Mucosa of rectum (tissue), 2 donors: ENCODE measurements at regions not wholly inside any gene's neighbourhood (a gene's known extent, or its start where the extent isn't known, plus 50 kb on each side); places are given as distances from the start of the nearest gene placed in this dataset.

Experiments
- H3K27ac ChIP-seq, 2 donors: one replicate each; pipeline ENCODE4 v1.7.0; 2013; ENCODE audit warnings: inconsistent platforms in 2 of 2, low read depth in 2 of 2, low read length in 2 of 2
- H3K27me3 ChIP-seq, 2 donors: one replicate each; pipeline ENCODE4 v1.7.0; 2013; ENCODE audit warnings: low read length in 2 of 2; ENCODE audit not compliant: control insufficient read depth in 2 of 2, insufficient read depth in 2 of 2
- H3K36me3 ChIP-seq, 2 donors: one replicate each; pipeline ENCODE4 v1.7.0; 2013; ENCODE audit warnings: low read length in 2 of 2; ENCODE audit not compliant: control insufficient read depth in 2 of 2, insufficient read depth in 2 of 2
- H3K4me1 ChIP-seq, 2 donors: one replicate each; pipeline ENCODE4 v1.7.0; 2013; ENCODE audit warnings: low read length in 2 of 2, mild to moderate bottlenecking in 1 of 2; ENCODE audit not compliant: control insufficient read depth in 2 of 2, insufficient read depth in 2 of 2
- H3K4me3 ChIP-seq, 2 donors: one replicate each; pipeline ENCODE4 v1.7.0; 2013; ENCODE audit warnings: low read length in 2 of 2
- H3K9ac ChIP-seq, 2 donors: one replicate each; pipeline ENCODE4 v1.7.0; 2013; ENCODE audit warnings: low read length in 2 of 2, low read depth in 1 of 2, mild to moderate bottlenecking in 1 of 2
- H3K9me3 ChIP-seq, 2 donors: one replicate each; pipeline ENCODE4 v1.7.0; 2013; ENCODE audit warnings: low read length in 2 of 2; ENCODE audit not compliant: control insufficient read depth in 2 of 2
- donor health status: healthy.
- donor health status: Normal muscosa, but diverticular disease.

DNA sequence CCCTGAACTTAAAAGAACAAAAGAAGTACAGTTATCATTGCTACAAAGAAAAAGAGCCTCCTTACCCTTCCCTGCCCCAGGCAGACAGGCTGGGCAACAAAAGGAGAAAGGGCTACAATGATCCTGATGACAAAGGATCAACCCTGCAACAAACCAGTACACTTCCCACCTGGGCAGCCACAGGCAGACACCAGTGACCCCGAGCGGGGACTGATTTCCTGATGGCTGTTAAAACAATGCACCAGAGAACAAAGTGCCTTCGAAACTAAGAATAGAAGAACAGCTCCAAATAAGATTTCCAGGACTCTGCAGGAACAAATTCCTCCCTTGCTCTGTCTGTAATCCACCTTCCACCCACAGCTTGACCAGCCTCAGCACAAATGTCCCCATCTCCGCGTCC lies 106.3 kb upstream of the ARHGEF3 start:
- H3K27ac ChIP-seq: no peak overlapping the region
- no peak overlapping the region for H3K4me3 ChIP-seq
- H3K9ac ChIP-seq: no peak overlapping the region
- no peaks in the 10 kb centered on the region for H3K9me3 ChIP-seq
- peaks cover 0 to 4% of the 10 kb centered on the region in 2 donors for H3K4me1 ChIP-seq
- H3K27me3 ChIP-seq: no peaks in the 10 kb centered on the region
- no peaks in the 10 kb centered on the region for H3K36me3 ChIP-seq

DNA sequence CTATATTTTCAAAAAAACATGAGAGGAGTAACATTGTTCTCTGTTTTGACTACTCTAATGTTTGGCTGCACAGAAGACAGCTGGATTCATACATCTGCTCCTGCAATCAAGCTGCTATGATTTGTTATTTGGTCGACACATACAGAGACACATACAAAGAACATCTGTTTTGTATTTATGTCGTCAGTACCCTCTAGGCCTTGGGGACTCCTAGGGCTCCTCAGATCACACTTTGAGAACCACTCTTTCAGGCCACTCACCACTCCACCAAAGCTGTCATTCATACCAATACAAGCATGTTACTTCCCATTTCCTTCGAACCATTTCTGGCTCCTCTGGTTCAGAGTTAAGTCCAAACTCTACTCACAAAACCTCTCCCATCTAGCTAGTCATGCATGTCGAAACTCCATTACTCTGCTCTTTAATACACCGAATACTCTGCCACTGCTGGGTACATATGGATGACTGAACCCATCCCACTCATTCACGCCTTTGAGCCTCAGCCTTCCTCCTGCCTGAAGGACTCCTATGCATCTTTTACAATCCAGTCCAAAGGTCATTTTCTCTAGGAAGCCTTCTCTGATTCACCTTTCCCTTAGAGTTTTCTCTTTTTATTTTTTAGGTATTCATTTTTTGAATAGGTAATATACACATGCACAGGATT lies 102.9 kb upstream of the ARHGEF3 start:
- Histone ChIP-seq H3K4me3 (no peak overlapping the region), H3K9me3 (no peaks in the 10 kb centered on the region), H3K27ac (no peak overlapping the region), H3K27me3 (no peaks in the 10 kb centered on the region), H3K36me3 (no peaks in the 10 kb centered on the region), H3K4me1 (peaks cover 0 to 4% of the 10 kb centered on the region in 2 donors), H3K9ac (no peak overlapping the region)

DNA sequence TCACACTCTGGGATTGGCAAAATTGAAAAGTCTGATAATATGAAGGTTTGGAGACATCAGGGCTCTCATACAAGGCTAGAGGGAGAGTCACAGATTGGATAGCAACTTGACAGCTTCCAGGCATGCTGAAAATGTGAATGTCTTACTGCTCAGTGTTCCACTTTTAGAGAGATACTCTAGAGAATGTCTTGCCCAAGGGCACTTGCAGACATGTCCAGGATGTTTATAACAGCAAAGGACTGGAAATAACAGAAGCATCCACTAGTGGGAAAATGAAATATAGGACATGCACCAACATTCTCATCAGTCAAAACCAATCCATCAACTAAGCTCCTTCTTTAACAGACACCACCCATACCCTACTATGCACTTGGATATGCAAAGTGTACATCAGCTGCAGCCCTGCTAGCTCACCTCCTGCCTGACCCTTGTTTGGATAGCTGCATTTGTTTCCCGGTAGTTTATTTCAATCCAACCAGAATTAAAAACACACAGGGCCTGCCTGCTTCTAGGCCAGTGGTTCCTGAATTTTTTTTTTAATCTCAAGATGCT lies 101.6 kb upstream of the ARHGEF3 start:
- Histone ChIP-seq H3K4me1 (peaks cover 0 to 4% of the 10 kb centered on the region in 2 donors), H3K27ac (no peak overlapping the region), H3K9me3 (no peaks in the 10 kb centered on the region), H3K36me3 (no peaks in the 10 kb centered on the region), H3K27me3 (no peaks in the 10 kb centered on the region), H3K9ac (no peak overlapping the region), H3K4me3 (no peak overlapping the region)

DNA sequence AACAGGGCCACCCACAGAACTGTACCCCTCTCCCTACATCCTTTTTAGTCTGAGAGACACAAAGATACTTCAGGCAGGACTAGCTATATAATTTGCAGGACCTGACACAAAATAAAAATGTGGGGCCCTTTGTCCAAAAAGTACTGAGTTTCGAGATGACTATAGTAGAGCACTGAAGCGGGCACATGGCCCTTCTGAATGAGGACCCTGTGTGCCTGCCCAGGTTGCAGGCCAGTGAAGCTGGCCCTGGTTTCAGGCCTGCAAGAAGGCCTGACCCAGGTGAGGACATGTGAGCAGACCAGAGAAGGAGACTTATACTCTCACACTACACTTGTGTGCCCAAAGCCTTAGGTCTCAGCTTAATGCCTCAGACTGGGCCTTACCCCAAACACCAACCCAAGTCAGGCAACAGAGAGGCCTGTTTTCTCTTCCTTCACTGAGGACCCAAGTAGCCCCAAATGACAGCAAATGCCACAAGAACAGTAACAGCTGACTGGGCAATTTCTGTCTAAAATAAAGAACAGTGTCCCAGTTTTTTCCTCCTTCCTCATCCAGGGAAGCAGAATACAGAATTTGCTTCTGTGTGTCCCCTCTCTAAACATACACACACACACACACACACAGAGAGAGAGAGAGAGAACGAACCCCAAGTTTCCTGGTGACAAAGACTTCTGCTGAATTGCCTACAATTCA lies 100.9 kb upstream of the ARHGEF3 start:
- no peaks in the 10 kb centered on the region for H3K36me3 ChIP-seq
- no peaks in the 10 kb centered on the region for H3K9me3 ChIP-seq
- H3K4me3 ChIP-seq: no peak overlapping the region
- H3K27ac ChIP-seq: no peak overlapping the region
- peaks cover 0 to 4% of the 10 kb centered on the region in 2 donors for H3K4me1 ChIP-seq
- no peaks in the 10 kb centered on the region for H3K27me3 ChIP-seq
- H3K9ac ChIP-seq: no peak overlapping the region

DNA sequence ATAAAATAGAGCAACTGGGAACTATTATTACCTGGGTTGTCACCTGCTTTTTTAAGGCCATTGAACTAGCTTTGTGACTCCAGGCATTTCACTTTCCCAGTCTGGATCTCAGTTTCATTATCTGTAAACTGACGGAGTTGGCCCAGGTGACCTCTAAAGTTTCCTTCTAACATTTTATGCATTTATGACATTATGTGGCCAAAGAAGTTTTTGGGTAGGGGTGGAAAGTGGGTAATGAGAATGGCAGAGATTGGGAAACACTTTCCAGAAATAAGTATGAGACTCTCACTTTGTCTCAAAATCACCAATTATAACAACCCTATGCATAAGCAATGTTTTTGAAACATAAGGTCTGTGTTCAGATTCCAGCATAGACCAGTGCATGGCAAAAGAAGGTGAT lies 99.1 kb upstream of the ARHGEF3 start:
- H3K9ac ChIP-seq: no peak overlapping the region
- no peaks in the 10 kb centered on the region for H3K9me3 ChIP-seq
- no peaks in the 10 kb centered on the region for H3K27me3 ChIP-seq
- H3K27ac ChIP-seq: no peak overlapping the region
- peaks cover 0 to 4% of the 10 kb centered on the region in 2 donors for H3K4me1 ChIP-seq
- H3K4me3 ChIP-seq: no peak overlapping the region
- no peaks in the 10 kb centered on the region for H3K36me3 ChIP-seq

DNA sequence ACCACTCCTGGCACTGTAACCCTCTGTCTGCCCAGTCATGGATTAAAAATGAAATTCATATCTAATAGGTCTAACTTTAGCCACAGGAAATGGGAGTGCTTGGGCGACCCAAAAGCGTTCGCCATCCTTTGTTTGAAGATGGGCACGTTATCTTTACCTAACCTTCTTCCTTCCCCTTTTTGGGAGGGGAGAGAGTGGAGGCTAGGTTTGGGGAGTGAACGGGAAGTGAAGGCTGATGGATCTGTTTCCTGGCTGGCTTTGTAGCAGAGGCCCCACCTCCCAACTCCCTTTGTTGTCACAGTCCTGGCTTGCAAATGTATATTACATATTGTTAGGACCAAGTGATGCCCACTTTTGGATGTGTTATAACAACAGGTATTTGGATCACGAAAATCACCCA lies 98.1 kb upstream of the ARHGEF3 start:
- H3K27ac ChIP-seq: no peak overlapping the region
- H3K4me1 ChIP-seq: no peaks in the 10 kb centered on the region
- no peaks in the 10 kb centered on the region for H3K27me3 ChIP-seq

DNA sequence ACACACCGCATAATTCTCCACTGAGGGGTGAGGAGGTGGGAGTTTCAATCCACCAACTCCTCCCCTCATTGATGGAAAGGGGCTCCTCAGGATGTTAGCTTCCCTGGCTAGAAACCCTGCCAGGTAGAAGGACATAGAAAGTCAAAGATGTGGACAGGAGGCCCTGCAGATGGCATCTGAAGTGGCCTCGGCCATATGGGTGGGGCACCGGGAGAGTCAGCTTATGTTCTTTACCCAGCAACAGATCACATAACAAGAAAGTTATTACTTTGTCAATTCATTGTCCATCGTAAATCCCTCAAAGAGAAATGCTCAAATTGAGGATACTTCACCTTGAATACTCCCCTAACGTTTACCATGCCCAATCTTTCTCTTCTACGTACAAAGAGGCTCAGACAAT lies 97.3 kb upstream of the ARHGEF3 start:
- Histone ChIP-seq H3K9me3 (no peaks in the 10 kb centered on the region), H3K4me1 (no peaks in the 10 kb centered on the region), H3K9ac (no peak overlapping the region), H3K27me3 (no peaks in the 10 kb centered on the region), H3K27ac (no peak overlapping the region), H3K4me3 (no peak overlapping the region), H3K36me3 (no peaks in the 10 kb centered on the region)

More for the DNA sequence above, 98.1 kb upstream of the ARHGEF3 start:
- Histone ChIP-seq H3K4me3 (no peak overlapping the region), H3K36me3 (no peaks in the 10 kb centered on the region), H3K9me3 (no peaks in the 10 kb centered on the region), H3K9ac (no peak overlapping the region)

DNA sequence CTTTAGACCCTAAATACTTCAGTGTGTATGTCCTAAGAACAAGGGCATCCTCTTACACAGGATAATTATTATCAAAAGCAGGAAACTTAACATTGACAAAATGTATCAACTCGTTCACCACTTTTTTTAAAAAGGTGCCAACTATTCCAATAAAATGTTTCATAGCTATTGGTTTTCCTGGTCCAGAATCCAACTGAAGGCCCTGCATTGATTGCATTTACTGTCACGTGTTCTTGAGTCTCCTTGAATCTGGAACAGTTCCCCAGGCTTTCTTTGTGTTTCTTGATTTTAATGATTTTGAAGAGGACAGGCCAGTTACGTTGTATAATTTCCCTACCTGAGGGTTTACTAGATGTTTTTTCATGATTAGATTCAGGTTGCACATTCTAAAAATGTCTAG lies 94.6 kb upstream of the ARHGEF3 start:
- Histone ChIP-seq H3K9ac (no peak overlapping the region), H3K4me3 (no peak overlapping the region), H3K4me1 (no peaks in the 10 kb centered on the region), H3K27me3 (no peaks in the 10 kb centered on the region), H3K36me3 (no peaks in the 10 kb centered on the region), H3K9me3 (no peaks in the 10 kb centered on the region), H3K27ac (no peak overlapping the region)

DNA sequence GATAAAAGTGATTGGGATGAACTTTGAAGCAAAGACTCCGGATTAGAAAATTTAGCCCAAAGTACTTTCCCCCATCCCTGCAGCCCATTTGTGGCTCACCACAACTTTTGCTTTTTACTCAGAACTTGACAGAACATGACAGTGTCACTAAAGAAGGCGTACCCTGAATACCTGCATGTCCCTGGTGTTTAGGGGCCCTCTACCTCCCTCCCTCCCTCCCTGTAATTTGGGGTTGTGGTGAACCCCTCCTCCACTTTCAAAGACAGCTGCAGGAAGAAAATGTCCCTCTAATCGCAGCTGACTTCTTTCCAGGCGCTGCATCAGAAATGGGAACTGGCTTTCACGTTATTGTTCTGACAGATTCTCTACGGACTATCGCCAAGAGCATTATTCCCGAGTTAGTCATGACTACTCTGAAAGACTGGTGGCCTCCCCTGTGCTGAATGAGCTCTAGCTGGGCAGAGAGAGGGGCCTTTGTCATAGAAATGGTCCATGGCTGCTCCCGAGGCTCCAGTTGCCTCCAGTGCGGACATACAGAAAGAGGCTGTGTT lies 93.2 kb upstream of the ARHGEF3 start:
- Histone ChIP-seq H3K4me1 (no peaks in the 10 kb centered on the region), H3K4me3 (no peak overlapping the region), H3K9ac (no peak overlapping the region), H3K27me3 (no peaks in the 10 kb centered on the region), H3K36me3 (no peaks in the 10 kb centered on the region), H3K9me3 (no peaks in the 10 kb centered on the region), H3K27ac (no peak overlapping the region)

DNA sequence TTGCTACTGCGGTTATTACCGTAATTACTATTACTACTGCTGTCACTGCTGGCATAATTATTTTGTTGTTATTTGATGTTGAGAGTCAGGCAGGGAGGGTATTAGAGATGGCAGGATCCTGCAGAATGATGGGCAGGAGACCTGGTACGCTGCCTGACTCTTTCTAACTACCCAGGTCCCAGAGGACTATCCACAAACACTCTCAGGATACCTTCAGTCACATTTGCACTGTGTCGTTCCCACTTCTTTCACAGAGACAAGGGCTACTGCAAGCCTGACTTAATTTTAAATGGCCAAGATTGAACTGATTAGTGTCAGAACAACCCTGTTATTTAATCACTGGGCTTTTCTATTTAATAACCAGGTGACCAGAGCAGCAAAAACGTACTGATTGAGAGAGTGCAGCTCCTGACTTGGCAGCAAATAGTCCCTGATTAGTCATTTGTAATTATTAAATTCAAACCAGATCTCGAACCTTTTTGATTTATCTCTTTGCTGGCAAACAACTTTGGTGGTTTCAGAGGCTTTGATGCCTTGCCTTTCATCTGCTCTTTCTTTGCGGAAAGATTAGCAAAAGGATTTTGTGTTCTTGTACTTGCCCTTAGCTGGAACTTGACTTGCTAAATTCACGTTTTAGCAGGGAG lies 88.8 kb upstream of the ARHGEF3 start:
- H3K9ac ChIP-seq: no peak overlapping the region
- no peaks in the 10 kb centered on the region for H3K9me3 ChIP-seq
- H3K27ac ChIP-seq: no peak overlapping the region
- no peaks in the 10 kb centered on the region for H3K36me3 ChIP-seq
- peaks cover 0 to 7% of the 10 kb centered on the region in 2 donors for H3K4me1 ChIP-seq
- H3K4me3 ChIP-seq: no peak overlapping the region
- no peaks in the 10 kb centered on the region for H3K27me3 ChIP-seq
